GM19438 (cell line): ENCODE measurements at regions not wholly inside any gene's neighbourhood (a gene's known extent, or its start where the extent isn't known, plus 50 kb on each side); places are given as distances from the start of the nearest gene placed in this dataset.
"Not testable (repeated sequence)": the region's sequence is repeated elsewhere in the genome, so short reads cannot be mapped to it uniquely, and the experiment has no call there.

Source experiments
- ATAC-seq: cut with Tn5 transposase; IDR thresholded peaks from one replicate; pipeline ENCODE4 v1.9.1; 2021; ENCODE audit warnings: low read depth; ENCODE audit not compliant: unreplicated experiment

- no peak for ATAC-seq
Measured at GRCh38 chrX:124426288-124427169, 80.2 kb downstream of the SH2D1A start.

GRCh38 chrX:124433186-124433585 is 86.8 kb downstream of the SH2D1A start:
- no peak for ATAC-seq

- no peak for ATAC-seq
Measured at GRCh38 chrX:124435616-124436015, 89.3 kb downstream of the SH2D1A start.

- no peak for ATAC-seq
Measured at GRCh38 chrX:124440695-124441094, 94.3 kb downstream of the SH2D1A start.

DNA sequence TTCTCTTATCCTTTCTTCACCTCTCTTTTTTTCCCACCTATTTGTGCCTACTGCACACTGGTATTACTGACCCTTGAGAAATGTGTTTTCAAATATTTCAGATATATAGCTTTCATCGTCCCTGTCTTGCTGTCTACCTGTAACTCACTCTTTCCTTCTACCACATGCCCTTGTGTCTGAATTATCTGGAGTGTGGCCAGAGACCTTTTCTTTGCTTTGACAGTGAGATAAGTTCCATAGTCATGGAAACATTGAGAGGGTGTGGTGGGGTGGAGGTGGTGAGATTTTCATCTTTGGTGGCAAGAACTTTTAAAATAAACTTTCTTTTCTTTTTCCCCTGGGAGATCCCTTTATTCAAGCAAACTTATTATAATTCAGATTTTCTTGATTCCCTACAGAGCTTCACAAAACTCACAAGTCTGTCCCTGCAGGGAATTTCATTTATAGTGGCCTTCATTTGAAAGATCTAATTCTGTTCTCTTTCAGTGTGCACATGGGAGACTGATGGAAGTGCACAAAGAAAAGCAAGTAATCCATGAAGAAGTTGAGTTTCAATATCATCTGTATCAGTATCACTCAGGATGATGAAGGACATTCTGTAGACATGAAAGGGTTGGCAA is 95.7 kb downstream of the SH2D1A start:
- no peak for ATAC-seq

- no peak for ATAC-seq
Measured at GRCh38 chrX:124455966-124456365, 109.6 kb downstream of the SH2D1A start.

- not testable (repeated sequence) for ATAC-seq
Measured at GRCh38 chrX:124459851-124460250, 113.5 kb downstream of the SH2D1A start.

GRCh38 chrX:124462931-124463330 is 116.6 kb downstream of the SH2D1A start:
- no peak for ATAC-seq

DNA sequence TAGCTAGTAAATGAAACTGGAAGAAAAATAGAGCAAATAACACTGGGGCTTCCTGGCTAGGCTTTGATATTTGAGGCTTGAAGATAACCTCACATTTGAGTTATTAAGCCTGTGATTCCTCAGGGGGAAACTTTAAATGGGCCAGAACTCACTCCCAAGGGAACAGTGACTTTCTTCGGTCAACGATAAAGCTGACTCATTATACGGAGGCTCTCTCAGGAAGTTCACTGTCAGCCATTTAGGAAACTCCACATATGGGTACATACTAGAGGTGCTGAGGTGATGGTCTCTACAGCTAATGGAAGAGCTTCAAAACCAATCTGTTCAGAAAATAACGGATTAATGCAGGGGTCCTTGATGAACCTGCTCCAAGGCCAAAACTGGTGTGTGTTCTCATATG is 120.8 kb downstream of the SH2D1A start:
- no peak for ATAC-seq

DNA sequence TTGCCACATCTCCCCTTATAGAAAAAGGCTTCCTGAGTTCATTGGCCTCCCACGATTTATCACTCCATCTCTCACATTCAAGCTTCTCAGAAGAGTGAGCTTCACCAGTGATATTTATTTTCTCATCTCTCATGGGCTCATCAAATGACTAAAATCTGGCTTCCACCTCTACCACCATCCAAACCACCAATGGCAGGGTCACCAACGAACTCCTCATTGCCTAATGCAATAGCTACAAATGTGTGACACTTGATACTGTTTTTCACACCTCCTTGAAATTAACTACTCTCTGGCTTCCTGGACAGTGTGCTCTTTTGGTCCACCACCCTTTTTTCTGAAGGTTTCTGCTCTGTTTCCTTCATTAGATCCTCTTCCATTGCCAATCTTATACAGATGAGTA is 129.0 kb downstream of the SH2D1A start:
- ATAC-seq = no peak

DNA sequence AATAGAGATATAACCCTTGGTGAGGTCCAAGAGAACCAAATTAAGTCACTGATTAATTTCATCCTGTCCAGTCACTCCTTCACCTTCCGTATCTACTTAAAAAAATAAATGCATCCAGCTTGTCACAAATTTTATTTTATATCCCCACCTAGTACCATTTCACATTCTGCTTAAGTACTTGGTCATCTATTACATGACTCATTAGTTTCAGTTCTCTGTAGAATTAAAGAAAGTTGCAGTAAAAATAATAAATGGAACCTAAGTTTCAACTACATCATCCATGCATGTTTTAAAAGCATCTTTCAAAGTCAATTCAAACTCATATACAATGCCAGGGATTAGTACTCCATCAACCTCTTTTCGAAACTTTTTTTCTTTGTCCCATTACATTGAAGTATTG is 130.2 kb downstream of the SH2D1A start:
- no peak for ATAC-seq

- no peak for ATAC-seq
Measured at GRCh38 chrX:124478046-124478445, 131.7 kb downstream of the SH2D1A start.

DNA sequence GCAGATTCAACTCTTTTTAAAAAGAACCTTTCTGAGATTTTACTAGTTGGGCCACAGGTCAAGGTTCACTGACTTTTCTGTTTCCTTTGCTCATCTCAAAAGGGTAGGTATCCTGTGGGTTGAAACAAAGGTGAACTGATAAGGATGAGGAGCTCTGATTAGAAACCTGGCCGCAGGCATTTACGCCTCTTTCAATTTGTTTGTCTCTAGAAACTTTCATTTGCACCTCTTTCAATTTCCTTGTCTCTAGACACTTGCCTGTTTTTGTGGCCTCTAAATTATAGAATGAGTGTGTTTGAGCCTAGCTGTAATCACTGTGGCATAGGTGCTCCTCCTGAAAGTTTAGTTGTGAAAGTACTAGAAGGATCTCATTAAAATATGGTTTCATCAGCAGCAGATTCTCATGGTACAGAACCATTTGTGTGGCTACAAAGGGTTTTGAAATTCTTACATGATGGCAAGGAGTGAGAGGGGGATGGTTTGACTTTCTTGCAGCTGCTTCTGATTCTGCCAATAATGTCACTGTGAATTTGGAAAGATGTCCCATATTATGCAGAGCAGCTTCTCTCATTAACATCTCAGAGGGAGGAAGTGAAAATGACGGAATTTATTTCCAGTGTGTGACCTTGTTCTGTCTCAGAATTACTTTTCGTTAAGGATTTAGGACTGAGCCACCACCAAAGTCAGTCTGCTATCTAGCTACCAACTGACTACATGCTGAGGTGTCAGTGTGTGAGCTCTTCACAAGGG is 142.2 kb downstream of the SH2D1A start:
- ATAC-seq = peak; percentile 66

DNA sequence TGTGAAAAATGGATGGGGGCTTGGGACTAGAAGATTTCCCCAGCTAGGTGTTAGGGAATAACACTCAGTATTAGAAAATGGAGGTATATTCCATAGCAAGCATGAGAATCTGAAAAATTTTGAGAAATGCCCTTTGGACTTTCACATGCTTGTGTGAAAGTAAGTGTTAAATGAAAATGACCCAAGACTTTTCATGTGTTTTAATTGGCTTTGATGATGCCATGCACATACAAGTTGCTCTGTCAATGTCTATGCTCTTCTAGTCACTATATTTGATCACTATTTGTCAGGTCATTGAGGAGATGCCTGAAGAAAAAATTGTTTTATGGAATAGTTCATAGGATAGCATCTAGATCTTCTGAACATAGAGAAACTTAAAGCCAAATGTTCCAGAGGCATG is 147.6 kb downstream of the SH2D1A start:
- no peak for ATAC-seq

DNA sequence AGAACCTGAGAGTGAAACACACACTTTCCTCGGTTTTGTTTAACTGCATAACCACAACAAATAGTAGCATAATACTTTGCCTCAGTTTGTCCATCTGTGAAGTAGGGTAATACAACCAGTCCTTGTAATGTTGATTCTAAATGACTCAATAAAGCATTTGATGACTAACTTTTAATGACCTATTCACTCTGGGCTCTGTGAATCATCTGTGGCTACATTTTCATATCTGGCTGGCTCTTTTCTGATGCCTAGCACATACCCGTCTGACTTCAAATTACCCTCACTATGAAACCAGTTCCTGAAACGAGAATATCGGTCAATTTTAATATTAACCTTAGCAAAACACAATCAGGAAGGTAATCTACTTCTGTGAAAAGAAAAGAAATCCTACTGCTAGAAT is 151.0 kb downstream of the SH2D1A start:
- no peak for ATAC-seq

DNA sequence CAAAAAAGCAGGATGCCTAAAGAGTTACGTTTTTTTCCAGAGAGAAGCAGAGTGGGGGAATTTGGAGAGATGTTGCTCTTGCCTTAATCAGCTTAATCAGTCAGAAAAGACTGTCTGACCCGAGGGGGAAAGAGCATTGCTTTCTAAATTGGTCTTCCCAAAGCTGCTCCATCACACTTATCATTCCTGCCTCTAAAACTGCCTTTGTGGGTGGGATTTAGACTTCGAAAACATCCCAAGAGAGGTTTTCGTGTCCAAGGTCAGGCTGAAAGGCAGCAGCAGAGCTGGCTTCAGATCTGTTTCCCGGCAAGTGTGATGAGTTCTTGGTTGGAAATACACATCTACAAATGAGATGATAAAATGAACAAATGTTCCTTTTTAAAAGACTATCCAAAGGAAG is 155.2 kb downstream of the SH2D1A start:
- no peak for ATAC-seq

- ATAC-seq = no peak
Measured at GRCh38 chrX:124502166-124502565, 155.8 kb downstream of the SH2D1A start.

DNA sequence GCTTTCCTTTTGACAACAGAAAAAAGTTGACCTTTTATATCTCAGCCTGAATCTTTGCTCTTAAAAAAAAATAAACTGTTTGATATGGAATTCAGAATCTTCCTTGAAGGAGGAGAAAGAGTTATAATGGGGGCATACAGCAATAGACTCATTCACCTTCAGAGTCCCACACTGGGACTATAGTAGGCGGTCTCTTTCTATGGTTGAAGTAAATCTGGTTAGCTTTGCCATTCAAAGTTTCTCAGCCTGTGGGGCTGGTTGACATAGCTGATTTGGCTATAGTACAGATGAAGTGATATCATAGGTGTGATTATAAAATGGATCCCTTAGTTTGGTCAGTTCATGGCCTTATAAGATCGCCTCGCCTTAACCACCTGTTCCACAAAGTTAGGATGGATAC is 156.2 kb downstream of the SH2D1A start:
- ATAC-seq = no peak

DNA sequence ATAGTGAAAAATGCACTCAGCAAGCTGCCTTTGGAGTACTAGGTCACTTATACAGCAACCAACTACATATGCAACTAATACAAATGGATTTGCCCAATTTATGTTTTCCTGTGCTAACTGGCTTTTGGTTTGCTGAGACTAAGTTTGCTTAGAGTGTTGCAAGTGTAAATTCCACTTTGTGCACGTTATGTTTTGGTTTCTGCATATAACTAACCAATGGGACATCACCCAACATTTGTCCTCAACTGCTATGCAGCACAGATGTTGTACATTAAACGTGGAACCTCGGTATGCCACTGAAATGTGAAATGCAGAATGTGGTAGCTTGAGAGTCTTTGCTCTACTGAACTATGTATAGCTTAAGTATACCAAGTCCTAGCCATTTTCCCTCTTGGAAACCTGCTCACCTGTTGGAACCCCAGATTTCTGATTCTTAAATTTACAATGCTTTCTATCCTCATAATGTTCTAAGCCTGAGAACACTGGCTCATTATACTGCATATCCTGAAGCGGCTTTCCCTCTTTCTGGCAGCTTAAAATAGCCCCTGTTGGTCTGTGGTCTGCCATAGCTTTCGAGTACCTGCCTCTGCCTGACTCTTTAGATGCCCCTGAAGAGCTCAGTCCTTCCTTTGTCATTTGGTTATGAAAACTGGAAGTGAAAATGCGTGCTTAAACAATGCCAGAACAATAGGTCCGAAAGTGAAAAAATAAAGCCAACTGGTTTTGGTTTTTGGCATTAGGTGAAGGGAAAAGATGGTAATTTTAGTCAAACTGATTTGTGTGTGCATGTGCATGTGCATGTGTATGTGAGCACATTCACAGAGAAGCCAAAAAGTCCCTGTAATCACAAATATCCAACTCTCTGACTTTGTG is 158.0 kb downstream of the SH2D1A start:
- ATAC-seq = peak; percentile 81

GRCh38 chrX:124506066-124506465 is 159.7 kb downstream of the SH2D1A start:
- ATAC-seq = no peak
